HG02943 (cell line): ENCODE measurements at regions not wholly inside any gene's neighbourhood (a gene's known extent, or its start where the extent isn't known, plus 50 kb on each side); places are given as distances from the start of the nearest gene placed in this dataset.

Source experiments
- ATAC-seq: cut with Tn5 transposase; IDR thresholded peaks from one replicate; pipeline ENCODE4 v1.9.1; 2021; ENCODE audit warnings: mild to moderate bottlenecking, low read depth, moderate library complexity; ENCODE audit not compliant: unreplicated experiment

GRCh38 chr13:78719367-78719766 is 60.4 kb upstream of the OBI1 start:
- ATAC-seq = no peak

GRCh38 chr13:78714717-78715116 is 55.8 kb upstream of the OBI1 start:
- no peak for ATAC-seq

- no peak for ATAC-seq
These were observed 53.9 kb upstream of the OBI1 start for GRCh38 chr13:78712831-78713230.

- ATAC-seq = no peak
These were observed 50.1 kb upstream of the OBI1 start for GRCh38 chr13:78709028-78709427.
